Left lung (tissue), 4 donors: ENCODE measurements at regions not wholly inside any gene's neighbourhood (a gene's known extent, or its start where the extent isn't known, plus 50 kb on each side); places are given as distances from the start of the nearest gene placed in this dataset.
A peak's percentile ranks its signal among the peaks of the same experiment; 100 is the strongest.

Experiments
- ATAC-seq: fragments of 200-7000 bp; cut with Tn5 transposase; one replicate; pipeline ENCODE4 v1.9.1; 2020; ENCODE audit warnings: moderate library complexity
- DNase-seq, 4 donors: peaks; one replicate each; pipeline ENCODE4 v3.0.0-alpha.2; 2013 to 2020
- H3K27ac ChIP-seq, 2 donors: fragments of 200-600 bp; sonication (generic) in 1 of 2; one replicate each; pipeline versions ENCODE4 v1.5.0 to v1.8.0; 2020 to 2021
- H3K27me3 ChIP-seq, 2 donors: fragments of 200-600 bp; sonication (generic) in 1 of 2; one replicate each; pipeline versions ENCODE4 v1.5.0 to v1.8.0; 2020 to 2021
- H3K36me3 ChIP-seq, 2 donors: fragments of 200-600 bp; sonication (generic) in 1 of 2; one replicate each; pipeline versions ENCODE4 v1.5.0 to v1.8.0; 2020 to 2021
- H3K4me1 ChIP-seq, 2 donors: fragments of 200-600 bp; one replicate each; pipeline ENCODE4 v1.8.0; 2021
- H3K4me3 ChIP-seq, 2 donors: fragments of 200-600 bp; sonication (generic) in 1 of 2; one replicate each; pipeline versions ENCODE4 v1.5.0 to v1.8.0; 2020 to 2021; ENCODE audit warnings: mild to moderate bottlenecking in 1 of 2
- H3K9me3 ChIP-seq, 2 donors: fragments of 200-600 bp; sonication (generic) in 1 of 2; one replicate each; pipeline versions ENCODE4 v1.5.0 to v1.8.0; 2020 to 2021
- CTCF ChIP-seq, 2 donors: fragments of 200-600 bp; sonication (generic) in 1 of 2; IDR thresholded peaks; one replicate each; pipeline versions ENCODE4 v1.5.0 to v1.8.0; 2021; ENCODE audit warnings: antibody characterized with exemption in 2 of 2
- intact Hi-C, 2 donors: fragments of 100-400 bp; cut with DNase I; formaldehyde crosslinking; loops; one replicate each; pipeline versions ENCODE4 v1.11.2 to v1.14.2; 2022
- donor health status: DM: no; HTN: yes; CAD: no.
- donor health status: DM: no; HTN: no; CAD: no.

GRCh38 chr2:58585233-58585632, 344.1 kb upstream of the FANCL start:
- ATAC-seq (no peak), DNase-seq (no peak)
- H3K27ac ChIP-seq, result no peak overlapping the region
- no peaks in the 10 kb centered on the region for H3K36me3 ChIP-seq
- no peak for TF ChIP-seq CTCF (IDR thresholded peaks at IDR 0.05)
- no peaks in the 10 kb centered on the region for H3K9me3 ChIP-seq
- intact Hi-C loops, result no loop called here
- H3K27me3 ChIP-seq, result no peaks in the 10 kb centered on the region
- no peak overlapping the region for H3K4me3 ChIP-seq
- H3K4me1 ChIP-seq, result no peaks in the 10 kb centered on the region

- H3K27ac ChIP-seq, result no peak overlapping the region
- H3K36me3 ChIP-seq, result no peaks in the 10 kb centered on the region
- H3K4me1 ChIP-seq, result no peaks in the 10 kb centered on the region
- ATAC-seq, result no peak
- no peak overlapping the region for H3K4me3 ChIP-seq
- H3K9me3 ChIP-seq, result no peaks in the 10 kb centered on the region
- intact Hi-C loops, result no loop called here
- DNase-seq, result no peak
- H3K27me3 ChIP-seq, result no peaks in the 10 kb centered on the region
- no peak for TF ChIP-seq CTCF (IDR thresholded peaks at IDR 0.05)
These were observed 343.5 kb upstream of the FANCL start for GRCh38 chr2:58584606-58585118.

GRCh38 chr2:58578276-58578675, 337.2 kb upstream of the FANCL start:
- no peaks in the 10 kb centered on the region for H3K4me1 ChIP-seq
- no peak for TF ChIP-seq CTCF (IDR thresholded peaks at IDR 0.05)
- H3K36me3 ChIP-seq, result no peaks in the 10 kb centered on the region
- DNase-seq, result no peak
- H3K27ac ChIP-seq, result no peak overlapping the region
- no peak for ATAC-seq
- H3K4me3 ChIP-seq, result no peak overlapping the region
- H3K27me3 ChIP-seq, result no peaks in the 10 kb centered on the region
- intact Hi-C loops, result no loop called here
- H3K9me3 ChIP-seq, result no peaks in the 10 kb centered on the region

GRCh38 chr2:58574873-58575272, 333.7 kb upstream of the FANCL start:
- no peak for TF ChIP-seq CTCF (IDR thresholded peaks at IDR 0.05)
- H3K27ac ChIP-seq, result no peak overlapping the region
- no peaks in the 10 kb centered on the region for H3K27me3 ChIP-seq
- H3K36me3 ChIP-seq, result no peaks in the 10 kb centered on the region
- DNase-seq (no peak), ATAC-seq (no peak)
- no peak overlapping the region for H3K4me3 ChIP-seq
- intact Hi-C loops, result no loop called here
- no peaks in the 10 kb centered on the region for H3K9me3 ChIP-seq
- no peaks in the 10 kb centered on the region for H3K4me1 ChIP-seq

GRCh38 chr2:58572731-58573130, 331.6 kb upstream of the FANCL start:
- ATAC-seq, result no peak
- Histone ChIP-seq H3K9me3 (no peaks in the 10 kb centered on the region), H3K27ac (no peak overlapping the region), H3K27me3 (no peaks in the 10 kb centered on the region), H3K36me3 (no peaks in the 10 kb centered on the region), H3K4me1 (no peaks in the 10 kb centered on the region), H3K4me3 (no peak overlapping the region)
- TF ChIP-seq CTCF (IDR thresholded peaks at IDR 0.05), result no peak
- DNase-seq, result peak in 1 of 4 donors; percentile 7
- intact Hi-C loops, result no loop called here
